C4-2B (cell line): ENCODE measurements at regions not wholly inside any gene's neighbourhood (a gene's known extent, or its start where the extent isn't known, plus 50 kb on each side); places are given as distances from the start of the nearest gene placed in this dataset.

Experiments
- H3K27ac ChIP-seq: fragments of 450-650 bp; 2 replicates; pipeline ENCODE4 v1.5.1; 2017
- ZFX ChIP-seq: fragments of 450-650 bp; IDR thresholded peaks from 2 replicates; pipeline ENCODE4 v1.6.1; 2017
- TF ChIP-seq, protein P1 (sequence below): fragments of 450-650 bp; conservative IDR thresholded peaks from 2 replicates; pipeline ENCODE4 v1.5.1; 2017; ENCODE audit warnings: mild to moderate bottlenecking

DNA sequence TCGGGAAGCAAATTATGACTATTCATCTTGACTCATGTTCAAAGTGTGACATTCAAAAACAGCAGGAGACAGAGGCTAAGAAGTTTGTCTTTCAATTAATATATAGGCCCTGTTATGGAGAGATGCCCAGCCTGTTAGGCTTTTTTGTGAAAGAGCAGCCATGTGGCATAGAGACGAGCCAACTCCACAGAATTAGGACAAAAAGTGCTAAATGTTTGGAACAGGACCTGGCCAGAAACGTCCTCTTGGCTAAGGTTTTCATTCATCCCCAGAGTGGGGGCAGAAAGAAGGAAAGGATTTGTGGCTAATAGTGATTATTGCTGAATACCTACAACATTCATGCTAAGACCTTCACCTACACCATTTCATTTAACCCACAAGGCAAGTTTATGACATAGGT is 324.7 kb upstream of the NPVF start:
- no peak overlapping the region for H3K27ac ChIP-seq
- TF ChIP-seq, protein P1, sequence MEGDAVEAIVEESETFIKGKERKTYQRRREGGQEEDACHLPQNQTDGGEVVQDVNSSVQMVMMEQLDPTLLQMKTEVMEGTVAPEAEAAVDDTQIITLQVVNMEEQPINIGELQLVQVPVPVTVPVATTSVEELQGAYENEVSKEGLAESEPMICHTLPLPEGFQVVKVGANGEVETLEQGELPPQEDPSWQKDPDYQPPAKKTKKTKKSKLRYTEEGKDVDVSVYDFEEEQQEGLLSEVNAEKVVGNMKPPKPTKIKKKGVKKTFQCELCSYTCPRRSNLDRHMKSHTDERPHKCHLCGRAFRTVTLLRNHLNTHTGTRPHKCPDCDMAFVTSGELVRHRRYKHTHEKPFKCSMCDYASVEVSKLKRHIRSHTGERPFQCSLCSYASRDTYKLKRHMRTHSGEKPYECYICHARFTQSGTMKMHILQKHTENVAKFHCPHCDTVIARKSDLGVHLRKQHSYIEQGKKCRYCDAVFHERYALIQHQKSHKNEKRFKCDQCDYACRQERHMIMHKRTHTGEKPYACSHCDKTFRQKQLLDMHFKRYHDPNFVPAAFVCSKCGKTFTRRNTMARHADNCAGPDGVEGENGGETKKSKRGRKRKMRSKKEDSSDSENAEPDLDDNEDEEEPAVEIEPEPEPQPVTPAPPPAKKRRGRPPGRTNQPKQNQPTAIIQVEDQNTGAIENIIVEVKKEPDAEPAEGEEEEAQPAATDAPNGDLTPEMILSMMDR, result no peak
- no peak for TF ChIP-seq ZFX

DNA sequence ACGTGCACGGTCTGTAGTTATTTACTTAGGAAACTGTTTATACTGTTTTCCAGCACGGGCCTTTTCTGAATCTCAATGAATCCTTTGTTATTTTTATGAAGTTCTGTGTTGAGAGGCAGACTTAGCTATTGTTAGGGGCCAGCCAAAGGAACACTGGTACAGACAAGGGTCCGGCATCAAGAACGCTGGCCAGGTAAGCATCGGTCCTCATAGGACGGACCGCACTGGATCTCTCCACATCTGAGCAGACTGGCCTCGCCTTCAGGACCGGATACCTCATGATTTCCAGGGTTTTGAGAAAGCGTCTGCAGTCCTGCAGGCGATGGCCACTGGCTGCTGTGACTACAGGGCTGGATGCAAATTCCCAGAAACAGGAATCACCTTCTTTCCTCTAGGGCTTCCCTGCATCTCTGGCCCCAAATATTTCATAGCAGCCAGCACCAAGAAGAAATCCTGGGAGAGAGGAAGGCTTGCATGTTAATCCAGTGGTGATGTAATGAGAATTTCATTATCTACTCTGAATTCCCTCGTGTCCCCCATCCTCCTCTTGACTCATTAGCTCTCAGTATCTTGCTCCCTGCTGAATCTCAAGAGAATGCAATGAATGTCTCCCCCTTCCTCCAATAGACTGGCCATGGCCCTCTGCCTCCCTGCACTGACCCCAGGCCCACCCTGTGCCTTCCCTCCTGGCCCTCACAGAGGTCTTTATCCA is 325.4 kb upstream of the NPVF start:
- no peak for TF ChIP-seq ZFX
- TF ChIP-seq, protein P1, result no peak

DNA sequence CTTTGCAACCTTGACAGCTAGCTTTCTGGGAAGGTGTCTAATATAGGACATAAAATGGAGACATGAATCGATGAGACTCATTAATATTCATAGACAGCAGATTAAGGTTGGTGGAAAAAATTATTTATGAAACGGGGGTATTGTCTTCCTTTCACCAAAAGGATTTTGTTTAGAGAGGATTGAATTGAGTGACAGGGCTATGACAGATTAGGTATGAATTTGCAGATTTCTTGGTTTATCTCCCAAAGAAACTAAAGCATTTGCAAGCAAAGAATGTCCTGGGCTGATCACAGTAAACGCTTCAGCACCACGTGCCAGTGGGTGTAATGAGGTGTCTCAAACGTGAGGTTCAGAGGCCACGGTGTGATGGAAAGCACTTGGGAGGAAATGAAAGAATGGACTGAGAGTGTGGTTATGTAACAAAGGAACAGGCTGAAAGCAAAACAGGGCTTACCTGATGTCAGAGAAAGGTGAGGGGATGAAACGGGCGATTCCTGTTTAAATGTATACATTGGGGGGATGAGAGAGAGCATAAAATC is 329.2 kb upstream of the NPVF start:
- no peak overlapping the region for H3K27ac ChIP-seq
- TF ChIP-seq ZFX, result no peak
- TF ChIP-seq, protein P1, result no peak

More for the DNA sequence above, 325.4 kb upstream of the NPVF start:
- no peak overlapping the region for H3K27ac ChIP-seq

DNA sequence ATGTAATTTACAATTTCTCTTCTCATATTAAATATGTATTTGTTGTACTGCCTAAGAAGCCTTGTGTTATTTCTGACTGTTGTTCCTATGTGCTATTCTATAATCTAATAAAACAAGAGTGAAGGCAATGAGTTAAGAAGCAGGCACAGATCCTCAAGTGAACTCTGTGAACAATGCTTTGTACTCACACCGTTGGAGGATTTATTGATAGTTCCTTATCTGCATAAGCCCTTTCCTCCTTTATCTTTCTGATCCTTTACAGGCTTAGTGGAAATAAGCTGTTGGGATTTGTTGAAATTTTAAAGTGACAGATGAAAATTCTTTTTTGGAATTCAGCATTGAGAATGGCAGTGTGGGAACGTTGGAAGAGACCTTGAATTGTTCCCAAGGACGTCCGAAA is 329.6 kb upstream of the NPVF start:
- H3K27ac ChIP-seq, result no peak overlapping the region
- no peak for TF ChIP-seq ZFX
- TF ChIP-seq, protein P1, result no peak

DNA sequence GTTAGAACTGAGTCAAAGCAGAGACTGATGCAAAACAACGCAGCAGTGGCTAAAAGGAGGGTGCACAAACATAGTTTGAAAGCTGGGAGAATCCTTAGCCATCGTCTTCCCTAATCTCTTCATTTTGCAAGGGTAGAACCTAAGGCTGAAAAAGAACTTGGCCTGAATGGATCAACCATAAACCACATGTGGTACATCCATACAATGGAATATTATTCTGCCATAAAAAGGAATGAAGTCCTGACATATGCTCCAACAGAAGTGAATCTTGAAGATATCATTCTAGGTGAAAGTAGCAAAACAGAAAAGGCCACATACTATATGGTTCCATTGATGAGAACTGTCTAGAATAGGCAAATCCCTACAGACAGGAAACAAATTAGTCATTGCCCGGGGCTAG is 330.3 kb upstream of the NPVF start:
- no peak overlapping the region for H3K27ac ChIP-seq
- TF ChIP-seq, protein P1, result no peak
- TF ChIP-seq ZFX, result no peak

DNA sequence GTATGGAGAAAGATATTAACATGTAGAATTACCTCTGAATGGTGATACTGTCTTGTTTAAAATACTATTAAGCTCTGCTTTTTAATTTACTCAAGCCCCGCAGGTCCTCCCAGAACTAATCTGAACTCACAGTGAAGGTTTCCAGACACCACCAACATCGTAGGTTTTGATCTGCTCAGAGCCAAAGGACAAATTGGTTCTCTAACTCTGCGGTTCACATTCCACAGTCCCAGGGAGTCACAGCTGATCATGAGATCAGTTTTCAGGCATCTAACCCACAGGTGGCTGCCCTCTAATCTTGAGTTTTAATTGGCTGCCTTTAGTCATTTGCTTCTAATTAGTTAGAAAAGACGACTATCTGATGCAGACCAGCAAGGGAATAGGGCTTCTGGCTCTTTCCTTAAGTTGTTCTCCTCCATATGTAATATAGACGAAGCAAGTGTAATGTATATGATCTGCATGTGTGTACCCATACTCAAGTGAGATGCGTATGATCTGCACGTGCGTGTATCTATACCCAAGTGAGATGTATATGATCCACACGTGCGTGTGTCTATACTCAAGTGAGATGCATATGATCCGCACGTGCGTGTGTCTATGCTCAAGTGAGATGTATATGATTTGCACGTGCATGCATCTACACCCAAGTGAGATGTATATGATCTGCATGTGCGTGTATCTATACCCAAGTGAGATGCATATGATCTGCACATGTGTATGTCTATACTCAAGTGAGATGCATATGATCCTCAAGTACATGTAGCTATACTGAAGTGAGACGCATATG is 331.5 kb upstream of the NPVF start:
- no peak for TF ChIP-seq ZFX
- TF ChIP-seq, protein P1, result no peak
- H3K27ac ChIP-seq, result no peak overlapping the region

DNA sequence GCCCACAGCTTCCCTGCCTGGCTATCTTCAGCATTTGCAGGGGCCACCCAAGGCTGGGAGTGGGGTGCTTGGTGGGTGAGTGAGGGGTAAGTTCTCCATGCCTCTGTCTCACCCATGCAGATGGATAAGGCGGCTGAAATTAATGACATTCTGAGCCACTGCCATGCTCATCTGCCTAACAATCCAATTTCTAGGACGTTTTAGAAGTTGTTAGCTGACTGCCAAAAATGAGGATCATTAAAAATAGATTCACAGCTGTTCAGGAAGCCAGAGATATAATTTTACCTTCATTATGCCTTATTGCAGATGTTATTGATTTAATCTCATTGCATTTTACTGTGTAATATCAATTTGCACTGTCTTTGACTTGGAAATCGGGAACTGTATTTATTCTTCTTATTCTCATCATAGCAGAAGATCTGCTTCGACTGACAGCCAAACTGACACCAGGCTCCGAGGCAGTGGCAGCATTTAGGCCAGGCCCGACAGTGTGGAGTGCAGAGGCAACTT is 334.4 kb upstream of the NPVF start:
- H3K27ac ChIP-seq, result no peak overlapping the region
- TF ChIP-seq, protein P1, result no peak
- no peak for TF ChIP-seq ZFX
